ENCODE measurements at regions not wholly inside any gene's neighbourhood (a gene's known extent, or its start where the extent isn't known, plus 50 kb on each side); places are given as distances from the start of the nearest gene placed in this dataset.

- DNase-seq (ENCODE audit: insufficient read length, low spot score) (no peak), FAIRE-seq (no peak)
- TF ChIP-seq CTCF (IDR thresholded peaks at IDR 0.05; ENCODE audit: insufficient read depth, missing control alignments) = no peak
Measured at GRCh38 chr7:46968003-46968402, 613.9 kb downstream of the TNS3 start.

- FAIRE-seq (no peak), DNase-seq (ENCODE audit: insufficient read length, low spot score) (no peak)
Measured at GRCh38 chr7:46963719-46964118, 618.2 kb downstream of the TNS3 start.

GRCh38 chr7:46960970-46961369, 620.9 kb downstream of the TNS3 start:
- FAIRE-seq = no peak

More at GRCh38 chr7:46963719-46964118, 618.2 kb downstream of the TNS3 start:
- TF ChIP-seq CTCF (IDR thresholded peaks at IDR 0.05; ENCODE audit: insufficient read depth, missing control alignments) = no peak

GRCh38 chr7:46957195-46957594, 624.7 kb downstream of the TNS3 start:
- TF ChIP-seq CTCF (IDR thresholded peaks at IDR 0.05; ENCODE audit: insufficient read depth, missing control alignments) = no peak
- no peak for FAIRE-seq

More at GRCh38 chr7:46960970-46961369, 620.9 kb downstream of the TNS3 start:
- DNase-seq (ENCODE audit: insufficient read length, low spot score) = no peak
- TF ChIP-seq CTCF (IDR thresholded peaks at IDR 0.05; ENCODE audit: insufficient read depth, missing control alignments) = no peak

GRCh38 chr7:46955531-46955930, 626.4 kb downstream of the TNS3 start:
- no peak for FAIRE-seq

More at GRCh38 chr7:46957195-46957594, 624.7 kb downstream of the TNS3 start:
- no peak for DNase-seq (ENCODE audit: insufficient read length, low spot score)

GRCh38 chr7:46954181-46954580, 627.7 kb downstream of the TNS3 start:
- DNase-seq (ENCODE audit: insufficient read length, low spot score) (no peak), FAIRE-seq (no peak)
- TF ChIP-seq CTCF (IDR thresholded peaks at IDR 0.05; ENCODE audit: insufficient read depth, missing control alignments) = no peak

More at GRCh38 chr7:46955531-46955930, 626.4 kb downstream of the TNS3 start:
- no peak for DNase-seq (ENCODE audit: insufficient read length, low spot score)
- TF ChIP-seq CTCF (IDR thresholded peaks at IDR 0.05; ENCODE audit: insufficient read depth, missing control alignments) = no peak

- FAIRE-seq (no peak), DNase-seq (ENCODE audit: insufficient read length, low spot score) (no peak)
- no peak for TF ChIP-seq CTCF (IDR thresholded peaks at IDR 0.05; ENCODE audit: insufficient read depth, missing control alignments)
Measured at GRCh38 chr7:46953008-46953407, 628.9 kb downstream of the TNS3 start.
